SK-N-DZ (cell line): ENCODE measurements at regions not wholly inside any gene's neighbourhood (a gene's known extent, or its start where the extent isn't known, plus 50 kb on each side); places are given as distances from the start of the nearest gene placed in this dataset.

Source experiments
- DNase-seq: peaks from one replicate; pipeline ENCODE4 v3.0.0-alpha.2; 2015; ENCODE audit warnings: low spot score

DNA sequence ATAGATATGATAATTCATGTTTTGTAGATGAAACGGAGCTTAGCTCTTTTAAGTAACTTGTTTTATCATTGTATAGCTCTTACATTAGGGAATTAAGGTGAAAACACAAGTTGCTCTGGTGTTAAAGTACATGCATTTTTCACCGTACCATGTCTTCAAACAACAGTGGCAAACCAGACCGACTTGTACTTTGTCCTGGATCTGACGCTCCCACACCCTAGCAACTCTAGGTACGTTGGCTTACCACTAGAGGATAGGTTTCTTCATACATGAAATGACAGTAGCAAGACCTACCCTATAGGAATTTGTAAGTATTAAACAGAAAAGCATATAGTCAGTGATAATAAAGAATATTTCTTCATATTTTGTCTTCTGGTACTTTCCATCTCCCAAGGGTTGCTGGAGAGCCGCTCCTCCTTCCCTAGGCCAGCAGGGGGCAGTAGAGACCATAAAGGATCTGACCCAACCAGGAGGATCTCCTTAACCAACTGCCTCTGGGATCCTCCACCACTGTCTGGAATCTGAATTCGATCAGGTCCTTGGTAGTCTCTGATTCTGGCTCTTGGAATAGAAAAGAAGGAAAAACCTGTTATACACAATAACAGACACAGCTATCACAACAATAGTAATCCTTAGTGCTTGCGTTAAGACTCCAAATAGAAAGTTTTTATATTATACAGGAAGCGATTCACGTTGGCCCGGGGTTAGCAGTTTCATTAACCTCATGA is 136.7 kb downstream of the CAVIN4 start:
- DNase-seq: peak; percentile 77

DNA sequence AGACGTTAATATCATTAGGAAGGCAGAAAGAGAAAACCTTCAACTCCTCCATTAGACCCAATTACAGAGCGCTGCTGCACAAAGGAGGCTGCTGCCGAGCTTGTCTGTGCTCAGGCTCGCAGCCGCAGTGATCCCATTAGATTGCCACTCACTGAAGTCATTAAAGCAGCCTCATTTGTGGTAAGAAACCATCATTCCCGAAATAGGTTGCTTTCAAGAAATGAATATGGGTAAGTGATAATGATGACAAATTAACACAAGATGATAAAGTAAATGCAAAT is 137.2 kb downstream of the CAVIN4 start:
- DNase-seq: no peak

DNA sequence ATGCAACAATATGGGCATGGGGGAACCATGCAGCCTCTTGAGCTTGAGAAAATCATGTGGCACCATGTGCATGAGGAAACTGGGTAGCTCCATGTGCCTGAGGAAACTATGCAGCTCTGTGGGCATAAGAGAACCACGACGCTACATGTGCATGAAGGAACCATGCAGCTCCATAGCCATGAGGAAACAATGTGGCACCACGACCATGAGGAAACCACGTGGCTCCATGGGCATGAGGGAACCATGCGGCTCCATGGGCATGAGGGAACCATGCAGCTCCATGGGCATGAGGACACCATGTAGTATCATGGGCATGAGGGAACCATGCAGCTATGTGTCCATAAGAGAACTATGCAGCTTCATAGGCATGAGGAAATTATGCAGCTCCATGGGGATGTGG is 140.8 kb downstream of the CAVIN4 start:
- DNase-seq: no peak

DNA sequence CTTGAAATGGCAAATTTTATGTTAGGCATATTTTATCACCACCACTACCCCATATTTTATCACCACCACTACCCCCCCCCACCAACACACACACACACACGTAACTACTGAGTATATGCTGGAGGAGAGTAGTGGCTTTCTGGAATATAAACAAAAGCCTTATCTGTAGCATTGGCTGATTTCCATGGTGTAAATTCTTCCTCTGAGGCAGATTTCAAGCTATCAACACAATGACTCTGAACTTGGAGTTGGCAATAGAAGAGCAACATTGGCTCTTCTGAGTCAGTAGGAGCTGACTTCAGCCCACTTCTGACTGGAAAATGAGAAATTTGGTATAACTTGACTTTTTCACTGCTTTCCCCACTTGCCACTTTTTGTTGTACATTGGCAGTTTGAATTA is 143.0 kb downstream of the CAVIN4 start:
- DNase-seq: no peak

DNA sequence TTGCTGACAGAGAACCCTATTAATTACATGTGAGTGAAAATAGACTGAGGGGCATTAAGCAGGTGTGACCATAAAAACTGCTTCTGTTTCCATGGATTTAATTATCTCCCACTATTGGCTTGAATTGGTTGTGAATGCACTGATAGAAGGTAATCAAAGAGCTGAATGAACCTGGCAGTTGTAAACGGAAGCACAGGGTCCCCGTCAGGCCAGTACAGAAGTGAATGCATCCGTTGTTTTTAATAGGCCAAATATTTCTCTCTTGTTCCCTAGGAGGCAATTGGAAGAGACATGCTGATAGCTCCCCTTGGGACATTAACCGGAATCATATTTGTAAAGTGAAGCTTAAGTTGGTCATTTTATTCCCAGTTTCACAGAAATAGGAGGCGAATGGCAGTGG is 147.0 kb downstream of the CAVIN4 start:
- DNase-seq: peak; percentile 8

DNA sequence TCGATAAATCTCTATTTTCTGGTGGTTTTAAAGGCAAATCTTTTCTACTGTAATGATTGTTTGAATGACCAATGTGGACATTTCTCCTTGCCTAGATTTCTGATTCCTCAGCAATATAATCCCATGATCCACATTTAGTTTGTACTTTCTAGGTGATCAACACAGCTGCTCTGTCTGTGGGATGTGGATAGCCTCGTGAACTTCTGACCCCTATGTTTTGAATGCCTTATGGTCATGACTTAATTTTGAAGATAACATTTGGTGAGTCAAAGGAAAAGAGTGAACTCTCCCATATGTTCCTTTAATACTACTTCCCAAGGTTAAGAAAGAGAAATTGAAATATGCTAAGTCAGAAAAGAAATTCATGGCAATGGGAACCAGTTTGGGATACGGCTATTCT is 147.5 kb downstream of the CAVIN4 start:
- DNase-seq: peak; percentile 15

DNA sequence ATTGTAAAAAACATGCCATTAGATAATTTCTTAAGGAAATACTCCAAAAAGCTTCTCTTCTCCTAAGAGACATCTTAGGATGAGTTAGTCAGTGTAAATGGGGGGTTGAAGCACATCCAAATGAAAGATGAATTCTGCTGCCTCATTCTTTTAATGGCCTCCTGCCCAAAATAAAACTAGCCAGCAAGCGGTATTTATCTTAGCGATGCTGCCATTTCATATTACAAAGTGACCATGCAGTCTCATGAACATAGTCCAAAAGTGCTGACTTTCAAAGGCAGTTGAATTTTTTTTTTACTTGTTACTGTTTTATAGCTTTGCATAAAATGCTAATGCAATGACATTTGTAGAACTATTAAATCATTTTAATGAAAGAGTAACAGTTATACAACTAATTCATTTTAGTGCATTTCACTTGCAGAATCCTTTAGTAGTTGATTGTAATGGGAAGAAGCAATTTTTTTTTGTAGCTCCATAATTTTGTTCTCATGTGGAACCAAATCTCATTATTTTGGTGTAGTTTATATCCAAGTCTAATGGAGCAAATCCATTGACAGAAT is 151.5 kb downstream of the CAVIN4 start:
- no peak for DNase-seq

DNA sequence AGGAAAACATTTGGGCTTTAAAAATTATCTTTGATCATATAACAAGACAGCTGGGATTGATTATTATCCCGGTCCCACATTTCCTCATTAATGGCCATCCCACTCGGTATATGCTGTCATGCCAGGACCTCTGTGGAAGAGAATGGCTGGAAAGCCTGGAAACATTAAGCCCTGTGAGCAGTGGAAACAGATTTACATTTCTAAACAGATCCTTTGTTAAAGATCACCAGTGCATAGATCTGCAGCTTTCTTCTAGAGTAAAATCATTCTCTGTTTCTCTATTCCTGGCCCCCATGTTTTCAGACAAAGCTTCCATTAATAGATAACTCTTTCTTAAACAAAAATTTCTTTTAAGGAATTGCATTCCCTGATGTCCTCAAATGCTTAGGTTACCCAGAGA is 152.2 kb downstream of the CAVIN4 start:
- no peak for DNase-seq

DNA sequence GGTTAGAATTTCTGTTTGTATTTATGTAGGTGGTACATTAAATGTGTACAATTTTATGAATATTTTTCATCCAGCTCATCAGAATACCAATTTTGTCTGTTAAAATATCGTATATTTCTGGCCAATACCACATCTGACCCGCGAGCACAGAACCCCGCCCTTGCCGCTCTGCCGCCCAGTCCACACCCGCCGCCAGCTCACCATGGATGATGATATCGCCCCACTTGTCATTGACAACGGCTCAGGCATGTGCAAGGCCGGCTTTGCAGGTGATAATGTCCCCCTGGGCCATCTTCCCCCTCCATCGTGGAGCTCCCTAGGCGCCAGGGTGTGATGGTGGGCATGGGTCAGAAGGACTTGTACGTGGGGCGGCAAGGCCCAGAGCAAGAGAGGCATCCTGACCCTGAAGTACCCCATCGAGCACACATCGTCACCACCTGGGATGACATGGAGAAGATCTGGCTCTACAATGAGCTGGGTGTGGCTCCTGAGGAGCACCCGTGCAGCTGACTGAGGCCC is 153.2 kb downstream of the CAVIN4 start:
- no peak for DNase-seq

DNA sequence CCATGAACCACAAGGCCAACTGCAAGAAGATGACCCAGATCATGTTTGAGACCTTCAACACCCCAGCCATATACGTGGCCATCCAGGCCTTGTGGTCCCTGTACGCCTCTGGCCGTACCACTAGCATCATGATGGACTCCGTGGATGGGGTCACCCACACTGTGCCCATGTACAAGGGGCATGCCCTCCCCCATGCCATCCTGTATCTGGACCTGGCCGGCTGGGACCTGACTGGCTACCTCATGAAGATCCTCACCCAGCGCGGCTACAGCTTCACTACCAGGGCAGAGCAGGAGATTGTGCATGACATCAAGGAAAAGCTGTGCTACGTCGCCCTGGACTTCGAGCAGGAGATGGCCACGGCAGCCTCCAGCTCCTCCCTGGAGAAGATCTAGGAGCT is 153.7 kb downstream of the CAVIN4 start:
- DNase-seq: no peak

DNA sequence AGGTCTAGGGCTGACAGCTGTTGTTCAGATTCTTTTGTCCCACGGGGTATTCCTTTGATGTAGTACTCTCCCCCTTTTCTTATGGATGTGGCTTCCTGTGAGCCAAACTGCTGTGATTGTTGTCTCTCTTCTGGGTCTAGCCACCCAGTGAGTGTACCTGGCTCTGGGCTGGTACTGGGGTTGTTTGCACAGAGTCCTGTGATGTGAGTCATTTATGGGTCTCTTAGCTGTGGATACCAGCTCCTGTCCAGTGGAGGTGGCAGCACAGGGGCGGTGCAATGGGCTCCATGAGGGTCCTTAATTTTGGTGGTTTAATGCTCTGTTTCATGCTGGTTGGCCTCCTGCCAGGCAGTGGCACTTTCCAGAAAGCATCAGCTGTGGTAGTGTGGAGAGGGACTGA is 161.3 kb downstream of the CAVIN4 start:
- no peak for DNase-seq

DNA sequence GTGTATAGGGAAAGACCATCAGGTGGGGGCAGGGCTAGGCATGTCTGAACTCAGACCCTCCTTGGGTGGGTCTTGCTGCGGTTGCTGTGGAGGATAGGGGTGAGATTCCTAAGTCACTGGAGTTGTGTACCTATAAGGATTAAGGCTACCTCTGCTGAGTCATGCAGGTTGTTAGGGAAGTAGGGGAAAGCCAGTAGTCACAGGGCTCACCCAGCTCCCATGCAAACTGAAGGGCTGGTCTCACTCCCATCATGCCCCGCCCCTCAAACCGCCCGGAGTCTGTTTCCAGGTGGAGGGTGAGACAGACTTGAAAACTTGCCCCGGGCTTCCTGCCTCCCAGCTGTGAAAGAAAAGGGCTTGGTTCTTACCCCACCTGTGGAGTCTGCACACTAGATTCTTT is 161.8 kb downstream of the CAVIN4 start:
- DNase-seq: no peak

DNA sequence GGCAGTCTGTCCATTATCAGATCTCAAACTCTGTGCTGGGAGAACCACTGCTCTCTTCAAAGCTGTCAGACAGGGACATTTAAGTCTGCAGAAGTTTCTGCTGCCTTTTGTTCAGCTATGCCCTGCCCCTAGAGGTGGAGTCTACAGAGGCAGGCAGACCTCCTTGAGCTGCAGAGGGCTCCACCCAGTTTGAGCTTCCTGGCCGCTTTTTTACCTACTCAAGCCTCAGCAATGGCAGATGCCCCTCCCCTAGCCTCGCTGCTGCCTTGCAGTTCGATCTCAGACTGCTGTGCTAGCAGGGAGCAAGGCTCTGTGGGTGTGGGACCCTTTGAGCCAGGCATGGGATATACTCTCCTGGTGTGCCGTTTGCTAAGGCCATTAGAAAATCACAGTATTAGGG is 171.1 kb downstream of the CAVIN4 start:
- peak; percentile 29 for DNase-seq

DNA sequence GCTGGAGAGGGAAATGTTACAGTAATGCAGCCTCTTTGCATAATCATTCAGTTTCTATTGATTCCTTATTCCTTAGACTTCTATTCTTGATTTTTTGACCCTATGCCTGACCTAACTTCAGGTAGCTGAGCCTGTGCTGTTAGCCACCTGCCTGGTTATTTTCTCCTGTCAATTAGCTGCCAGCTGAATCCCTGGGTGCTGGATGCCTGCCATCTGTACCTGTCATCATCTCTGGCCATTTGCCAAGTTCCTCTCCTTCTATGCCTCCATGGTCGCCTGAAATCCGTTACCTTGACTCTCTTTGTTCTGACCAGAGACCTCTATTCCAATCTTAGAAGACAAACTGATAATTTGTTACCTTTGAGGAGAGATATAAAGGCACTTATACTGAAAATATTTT is 178.3 kb downstream of the CAVIN4 start:
- DNase-seq: peak; percentile 89

DNA sequence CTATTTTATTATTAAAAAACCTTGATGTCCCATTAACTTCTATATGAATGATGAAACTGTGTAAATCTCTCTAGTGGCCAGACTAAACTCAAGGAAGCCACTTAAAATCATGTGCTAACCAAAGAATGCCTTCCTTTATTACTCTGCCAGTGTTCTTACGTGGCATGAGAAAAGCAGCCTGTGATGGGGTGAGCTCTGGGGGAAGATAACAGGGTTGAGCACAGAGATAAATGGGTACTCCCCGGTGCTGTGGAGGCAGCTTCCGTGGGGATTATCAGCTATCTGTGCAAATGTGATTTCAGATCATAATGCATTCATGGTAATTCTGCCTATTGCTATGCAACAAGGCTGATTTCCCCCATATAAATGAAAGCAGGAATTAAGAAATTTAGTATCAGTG is 181.3 kb downstream of the CAVIN4 start:
- no peak for DNase-seq

DNA sequence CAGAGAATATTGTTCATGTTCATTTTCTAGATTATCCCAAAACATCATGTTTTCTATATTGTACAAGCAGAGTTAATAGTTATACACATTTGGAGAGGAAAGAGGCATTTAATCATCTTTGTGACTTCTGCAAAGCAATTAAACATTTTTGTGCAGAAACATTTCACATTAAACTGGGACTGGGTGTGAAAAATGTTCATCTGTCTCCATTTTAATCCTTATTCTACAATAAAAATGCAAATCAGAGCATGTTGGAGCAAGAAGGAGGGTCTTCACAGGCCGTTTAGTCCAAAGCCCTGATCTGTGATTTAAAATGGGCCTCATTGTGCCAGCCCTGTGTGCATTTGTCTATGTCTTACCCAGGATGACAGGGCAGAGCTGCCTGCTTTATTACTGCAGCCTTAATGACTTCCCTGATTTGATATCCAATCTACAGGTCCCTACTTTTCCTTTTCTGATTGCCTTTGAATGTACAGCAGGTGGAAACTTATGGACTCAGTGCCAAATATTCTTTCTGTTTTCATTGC is 183.5 kb downstream of the CAVIN4 start:
- DNase-seq: no peak

DNA sequence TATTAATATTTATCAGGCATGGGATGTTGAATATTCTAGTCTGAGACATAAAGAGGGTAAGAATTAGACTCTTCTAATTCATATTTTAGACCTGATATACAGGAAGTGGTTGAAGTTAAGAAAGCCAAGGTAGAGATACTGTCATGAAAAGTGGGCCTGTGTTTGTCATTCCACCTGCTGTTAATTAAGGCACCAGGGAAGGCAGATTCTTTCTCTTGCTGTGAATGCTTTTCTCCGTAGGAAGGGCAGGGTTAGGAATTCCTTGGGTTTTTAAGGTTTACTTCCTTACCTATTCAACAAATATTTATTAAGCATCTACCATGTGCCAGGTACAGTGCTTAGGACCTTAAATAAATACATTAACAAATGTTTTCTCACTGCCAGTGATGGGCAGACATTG is 196.4 kb downstream of the CAVIN4 start:
- no peak for DNase-seq

DNA sequence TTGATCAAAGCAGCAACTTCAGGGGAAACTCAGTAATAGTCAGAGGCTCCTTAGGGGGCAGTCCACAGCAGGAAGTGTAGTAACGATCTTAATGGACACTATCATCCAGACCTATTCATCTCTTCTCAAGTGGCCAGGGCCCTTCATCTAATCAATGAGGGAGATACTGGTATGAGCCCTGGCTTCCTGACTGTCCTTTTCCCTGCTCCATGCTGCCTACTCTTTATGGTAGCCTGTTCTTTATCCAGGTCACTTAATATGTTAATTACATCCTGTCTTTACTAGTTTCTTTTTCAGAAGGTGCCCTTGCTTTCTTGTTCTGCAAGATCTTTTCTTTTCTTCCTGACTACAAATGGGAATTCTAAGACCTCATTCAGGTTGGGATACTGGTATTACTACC is 197.1 kb downstream of the CAVIN4 start:
- peak; percentile 10 for DNase-seq

DNA sequence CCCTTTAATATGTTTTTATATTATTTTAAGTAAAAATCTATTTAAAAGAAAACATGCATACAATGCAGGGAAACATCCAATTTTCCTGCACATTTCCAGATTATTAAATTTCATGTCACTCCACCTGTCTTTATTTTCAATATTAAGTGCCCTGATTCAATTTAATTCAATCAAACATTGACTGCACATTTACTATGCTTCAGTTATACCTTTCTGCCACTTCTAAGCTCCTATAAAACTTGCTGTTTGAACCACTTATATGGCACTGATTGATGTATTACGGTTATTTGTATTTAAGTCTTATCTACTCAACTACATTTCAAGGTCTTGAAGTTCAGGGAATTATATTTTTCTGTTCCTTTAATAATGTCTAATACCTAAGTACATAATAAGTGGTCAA is 198.0 kb downstream of the CAVIN4 start:
- DNase-seq: no peak

DNA sequence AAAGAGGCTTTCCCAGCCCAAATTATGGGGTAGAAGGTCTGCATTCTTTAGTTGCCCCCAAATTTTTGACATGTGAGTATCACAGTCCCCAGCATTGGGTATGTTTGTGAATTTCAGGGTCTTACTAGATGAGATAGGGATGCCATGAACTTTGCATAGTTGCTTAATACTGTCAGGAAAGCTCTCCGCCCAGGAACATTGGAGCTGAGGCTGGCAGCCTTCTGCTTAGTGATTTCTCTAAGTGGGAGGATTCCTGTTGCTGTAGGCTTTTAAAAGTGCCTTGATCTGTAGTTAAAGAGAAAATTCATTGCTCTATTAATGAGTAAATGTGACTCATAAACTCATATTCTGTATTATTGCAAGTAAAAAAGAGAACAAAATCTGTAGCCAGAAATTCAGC is 206.9 kb downstream of the CAVIN4 start:
- no peak for DNase-seq

DNA sequence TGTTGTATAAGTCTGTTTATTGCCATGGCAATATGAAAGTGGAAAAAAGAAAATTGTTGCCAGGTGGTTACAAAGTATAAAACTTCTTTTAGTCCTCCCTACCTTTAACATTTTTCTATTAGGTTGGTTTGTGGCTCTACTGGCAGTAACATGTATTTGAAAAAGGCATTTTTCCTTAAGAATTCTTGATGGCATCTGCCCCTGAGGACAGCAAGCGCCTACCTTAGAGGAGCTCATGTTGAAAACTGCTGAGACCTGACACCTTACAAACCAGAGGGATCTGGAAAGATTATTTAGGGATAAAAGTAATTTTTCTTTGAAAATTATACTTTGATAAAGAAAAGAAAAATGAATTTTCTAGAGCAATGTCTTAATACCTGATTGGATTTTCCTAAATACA is 208.1 kb downstream of the CAVIN4 start:
- DNase-seq: no peak

DNA sequence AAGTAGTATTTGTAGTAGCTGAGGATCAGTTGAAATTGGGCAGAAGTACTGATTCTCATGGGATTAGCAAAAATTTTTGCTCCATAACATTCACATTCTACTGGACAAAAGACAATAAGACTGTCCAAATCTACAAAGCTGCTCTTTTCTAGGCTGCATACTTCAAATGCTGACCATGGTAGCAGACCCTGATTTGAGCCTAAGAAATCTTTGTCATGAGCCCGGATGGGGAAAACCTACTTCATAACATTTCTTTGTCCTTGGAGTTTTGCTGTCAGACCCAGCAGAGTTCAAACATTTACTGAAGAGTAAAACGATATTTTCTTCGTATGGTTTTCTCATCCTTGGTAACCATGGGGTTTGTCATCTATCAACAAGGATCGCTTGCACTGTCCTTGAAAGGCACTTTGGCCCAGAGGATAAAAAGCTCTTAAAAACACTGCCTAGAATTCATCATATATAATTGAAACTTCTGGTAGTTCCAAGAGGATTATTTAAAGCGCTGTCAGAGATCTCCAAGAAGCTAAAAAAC is 216.9 kb downstream of the CAVIN4 start:
- DNase-seq: no peak

DNA sequence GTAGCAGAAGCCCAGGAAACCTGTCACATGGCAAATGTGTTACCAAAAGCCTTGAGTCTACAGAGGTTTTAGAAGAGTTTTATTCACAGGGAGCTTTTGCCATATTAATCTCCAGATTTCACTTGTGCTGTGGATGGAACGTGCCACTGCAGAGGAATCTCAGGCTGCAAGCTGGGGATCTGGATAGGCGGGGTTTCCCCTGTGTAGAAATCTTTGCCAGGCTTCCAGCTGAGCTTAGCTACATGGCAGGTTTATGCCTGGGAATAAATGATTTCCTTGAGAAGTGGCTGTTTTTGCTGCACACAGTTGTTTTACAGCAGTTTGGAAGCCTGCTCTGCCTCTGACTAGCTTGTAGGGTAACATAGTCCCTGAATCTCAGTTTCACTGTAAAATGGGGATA is 224.6 kb upstream of the PLPPR1 start:
- no peak for DNase-seq
